NT2/D1 (cell line): ENCODE measurements at regions not wholly inside any gene's neighbourhood (a gene's known extent, or its start where the extent isn't known, plus 50 kb on each side); places are given as distances from the start of the nearest gene placed in this dataset.

Source experiments
- YY1 ChIP-seq: IDR thresholded peaks from 2 replicates; pipeline ENCODE4 v1.6.1; 2011; ENCODE audit not compliant: insufficient read length, insufficient read depth
- ZNF274 ChIP-seq: IDR thresholded peaks from 2 replicates; pipeline ENCODE4 v1.6.1; 2011; ENCODE audit warnings: mild to moderate bottlenecking, low read depth, low read length

DNA sequence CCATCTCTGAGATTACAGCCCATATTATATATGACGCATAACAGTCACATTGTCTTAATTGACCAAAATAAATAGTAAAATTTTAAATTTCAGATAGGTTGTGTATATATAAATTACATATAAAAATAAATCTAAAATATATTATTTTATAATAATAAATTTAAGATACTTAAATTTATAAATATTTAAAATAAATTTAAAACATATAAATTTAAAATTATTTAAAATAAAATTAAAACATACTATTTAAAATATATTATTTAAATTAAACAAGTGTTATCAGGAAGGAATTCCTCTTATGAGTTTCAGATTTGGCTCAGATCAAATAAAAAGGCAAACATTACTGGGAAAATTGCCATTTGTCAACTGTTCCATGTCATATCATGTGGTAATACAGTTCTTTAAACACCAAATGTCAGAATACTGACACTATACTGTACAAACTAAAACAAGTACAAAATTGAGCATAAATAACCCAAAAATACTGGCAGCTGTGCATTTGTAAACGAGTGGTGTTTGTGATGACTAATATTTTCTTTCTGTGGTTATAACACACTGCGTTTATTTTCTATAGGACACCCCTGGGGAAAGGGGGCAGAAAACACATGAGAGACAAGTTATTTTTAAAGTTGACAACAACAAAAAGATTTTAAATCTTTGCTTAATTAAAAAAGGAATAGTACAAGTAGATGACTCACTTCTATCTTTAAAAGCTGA, 71.3 kb upstream of the DGKB start:
- TF ChIP-seq YY1 (no peak), ZNF274 (no peak)
